GM23338 (cell line): ENCODE measurements at regions not wholly inside any gene's neighbourhood (a gene's known extent, or its start where the extent isn't known, plus 50 kb on each side); places are given as distances from the start of the nearest gene placed in this dataset.

ENCODE experiments used
- ATAC-seq: fragments of 200-7000 bp; cut with Tn5 transposase; 3 replicates; pipeline ENCODE4 v1.9.1; 2020
- DNase-seq: peaks from one replicate; pipeline ENCODE4 v3.0.0-alpha.2; 2015; ENCODE audit warnings: low spot score
- H2AFZ ChIP-seq: fragments of 200-600 bp; sonication (generic); 2 replicates; pipeline ENCODE4 v1.8.0; 2016; ENCODE audit warnings: antibody characterized with exemption, mild to moderate bottlenecking, moderate library complexity
- H3F3A ChIP-seq: fragments of 200-600 bp; sonication (generic); replicated peaks from 2 replicates; pipeline ENCODE4 v1.8.0; 2017; ENCODE audit warnings: antibody characterized with exemption, mixed run types, low read depth
- H3K27ac ChIP-seq: fragments of 200-600 bp; sonication (generic); 2 replicates; pipeline ENCODE4 v1.6.1; 2016; ENCODE audit warnings: low read depth
- H3K27me3 ChIP-seq: fragments of 200-600 bp; sonication (generic); 2 replicates; pipeline ENCODE4 v1.8.0; 2016; ENCODE audit warnings: mild to moderate bottlenecking, mixed run types, moderate library complexity; ENCODE audit not compliant: insufficient read depth
- H3K36me3 ChIP-seq: fragments of 200-600 bp; sonication (generic); 2 replicates; pipeline ENCODE4 v1.8.0; 2016; ENCODE audit warnings: mild to moderate bottlenecking; ENCODE audit not compliant: insufficient read depth
- H3K4me1 ChIP-seq: fragments of 200-600 bp; sonication (generic); 2 replicates; pipeline ENCODE4 v1.8.0; 2016; ENCODE audit warnings: mild to moderate bottlenecking, moderate library complexity; ENCODE audit not compliant: insufficient read depth
- H3K4me2 ChIP-seq: fragments of 200-600 bp; sonication (generic); 2 replicates; pipeline ENCODE4 v1.7.1; 2017; ENCODE audit warnings: mixed run types
- H3K4me3 ChIP-seq: fragments of 200-600 bp; sonication (generic); 2 replicates; pipeline ENCODE4 v1.6.1; 2016; ENCODE audit warnings: mixed run types
- H3K79me2 ChIP-seq: fragments of 200-600 bp; sonication (generic); replicated peaks from 2 replicates; pipeline ENCODE4 v1.8.0; 2017; ENCODE audit warnings: mild to moderate bottlenecking; ENCODE audit not compliant: insufficient read depth
- H3K9me2 ChIP-seq: fragments of 200-600 bp; sonication (generic); 2 replicates; pipeline ENCODE4 v1.8.0; 2017; ENCODE audit not compliant: insufficient read depth
- H4K20me1 ChIP-seq: fragments of 200-600 bp; sonication (generic); replicated peaks from 2 replicates; pipeline ENCODE4 v1.8.0; 2017; ENCODE audit warnings: mild to moderate bottlenecking; ENCODE audit not compliant: insufficient read depth
- H3K27ac Mint-ChIP-seq: 2 replicates; pipeline ENCODE4 v1.8.0; 2020; ENCODE audit warnings: inconsistent platforms, mild to moderate bottlenecking, moderate library complexity, mixed read lengths
- H3K27me3 Mint-ChIP-seq: 3 replicates; pipeline ENCODE4 v1.8.0; 2022; ENCODE audit warnings: low read depth, mild to moderate bottlenecking, moderate library complexity, mixed read lengths, inconsistent platforms; ENCODE audit not compliant: insufficient read depth, poor library complexity
- H3K36me3 Mint-ChIP-seq: 3 replicates; pipeline ENCODE4 v1.8.0; 2021; ENCODE audit warnings: low read depth, mild to moderate bottlenecking, inconsistent platforms, moderate library complexity, mixed read lengths
- H3K4me1 Mint-ChIP-seq: 3 replicates; pipeline ENCODE4 v1.8.0; 2020; ENCODE audit warnings: mild to moderate bottlenecking, inconsistent platforms, mixed read lengths
- H3K4me3 Mint-ChIP-seq: 3 replicates; pipeline ENCODE4 v1.8.0; 2021; ENCODE audit warnings: moderate library complexity, mild to moderate bottlenecking, inconsistent platforms, mixed read lengths
- H3K9me3 Mint-ChIP-seq: 3 replicates; pipeline ENCODE4 v1.8.0; 2020; ENCODE audit warnings: moderate library complexity, mild to moderate bottlenecking, inconsistent platforms, mixed read lengths
- NANOG ChIP-seq: IDR thresholded peaks from 2 replicates; pipeline ENCODE4 v1.6.1; 2016; ENCODE audit warnings: antibody characterized with exemption, borderline replicate concordance
- TF ChIP-seq, protein P1 (sequence below): fragments of 250-450 bp; sonication (Bioruptor Pico); IDR thresholded peaks from 2 replicates; pipeline ENCODE4 v1.5.0; 2020; ENCODE audit warnings: mild to moderate bottlenecking, moderate library complexity
- TF ChIP-seq, protein P2 (sequence below), 2 experiments: fragments of 200-600 bp in 1 of 2; sonication (generic) in 1 of 2; conservative IDR thresholded peaks; 2 replicates each; pipeline versions ENCODE4 v1.5.1 to v1.6.1; 2016 to 2017; ENCODE audit warnings: antibody characterized with exemption in 2 of 2, low read depth in 2 of 2, mild to moderate bottlenecking in 2 of 2, moderate library complexity in 1 of 2

DNA sequence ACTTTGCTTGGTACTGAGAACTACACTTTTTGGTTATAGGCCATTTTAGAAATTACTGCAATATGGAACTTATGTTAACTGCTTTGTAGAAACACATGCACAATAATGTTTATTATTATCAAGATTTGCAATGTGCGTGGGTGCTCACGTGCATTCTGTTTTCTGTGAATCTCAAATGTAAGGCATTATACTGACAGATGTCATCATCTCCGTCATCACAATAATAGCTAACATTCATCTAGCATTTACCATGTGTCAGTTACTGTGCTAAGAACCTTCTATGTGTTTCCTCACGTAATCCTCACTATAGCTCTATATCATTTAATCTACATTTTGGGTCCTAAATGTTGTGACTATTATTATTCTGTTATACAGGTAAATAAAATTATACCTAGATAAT lies 1214.8 kb upstream of the ADGRL4 start (continued):
- TF ChIP-seq, protein P1, sequence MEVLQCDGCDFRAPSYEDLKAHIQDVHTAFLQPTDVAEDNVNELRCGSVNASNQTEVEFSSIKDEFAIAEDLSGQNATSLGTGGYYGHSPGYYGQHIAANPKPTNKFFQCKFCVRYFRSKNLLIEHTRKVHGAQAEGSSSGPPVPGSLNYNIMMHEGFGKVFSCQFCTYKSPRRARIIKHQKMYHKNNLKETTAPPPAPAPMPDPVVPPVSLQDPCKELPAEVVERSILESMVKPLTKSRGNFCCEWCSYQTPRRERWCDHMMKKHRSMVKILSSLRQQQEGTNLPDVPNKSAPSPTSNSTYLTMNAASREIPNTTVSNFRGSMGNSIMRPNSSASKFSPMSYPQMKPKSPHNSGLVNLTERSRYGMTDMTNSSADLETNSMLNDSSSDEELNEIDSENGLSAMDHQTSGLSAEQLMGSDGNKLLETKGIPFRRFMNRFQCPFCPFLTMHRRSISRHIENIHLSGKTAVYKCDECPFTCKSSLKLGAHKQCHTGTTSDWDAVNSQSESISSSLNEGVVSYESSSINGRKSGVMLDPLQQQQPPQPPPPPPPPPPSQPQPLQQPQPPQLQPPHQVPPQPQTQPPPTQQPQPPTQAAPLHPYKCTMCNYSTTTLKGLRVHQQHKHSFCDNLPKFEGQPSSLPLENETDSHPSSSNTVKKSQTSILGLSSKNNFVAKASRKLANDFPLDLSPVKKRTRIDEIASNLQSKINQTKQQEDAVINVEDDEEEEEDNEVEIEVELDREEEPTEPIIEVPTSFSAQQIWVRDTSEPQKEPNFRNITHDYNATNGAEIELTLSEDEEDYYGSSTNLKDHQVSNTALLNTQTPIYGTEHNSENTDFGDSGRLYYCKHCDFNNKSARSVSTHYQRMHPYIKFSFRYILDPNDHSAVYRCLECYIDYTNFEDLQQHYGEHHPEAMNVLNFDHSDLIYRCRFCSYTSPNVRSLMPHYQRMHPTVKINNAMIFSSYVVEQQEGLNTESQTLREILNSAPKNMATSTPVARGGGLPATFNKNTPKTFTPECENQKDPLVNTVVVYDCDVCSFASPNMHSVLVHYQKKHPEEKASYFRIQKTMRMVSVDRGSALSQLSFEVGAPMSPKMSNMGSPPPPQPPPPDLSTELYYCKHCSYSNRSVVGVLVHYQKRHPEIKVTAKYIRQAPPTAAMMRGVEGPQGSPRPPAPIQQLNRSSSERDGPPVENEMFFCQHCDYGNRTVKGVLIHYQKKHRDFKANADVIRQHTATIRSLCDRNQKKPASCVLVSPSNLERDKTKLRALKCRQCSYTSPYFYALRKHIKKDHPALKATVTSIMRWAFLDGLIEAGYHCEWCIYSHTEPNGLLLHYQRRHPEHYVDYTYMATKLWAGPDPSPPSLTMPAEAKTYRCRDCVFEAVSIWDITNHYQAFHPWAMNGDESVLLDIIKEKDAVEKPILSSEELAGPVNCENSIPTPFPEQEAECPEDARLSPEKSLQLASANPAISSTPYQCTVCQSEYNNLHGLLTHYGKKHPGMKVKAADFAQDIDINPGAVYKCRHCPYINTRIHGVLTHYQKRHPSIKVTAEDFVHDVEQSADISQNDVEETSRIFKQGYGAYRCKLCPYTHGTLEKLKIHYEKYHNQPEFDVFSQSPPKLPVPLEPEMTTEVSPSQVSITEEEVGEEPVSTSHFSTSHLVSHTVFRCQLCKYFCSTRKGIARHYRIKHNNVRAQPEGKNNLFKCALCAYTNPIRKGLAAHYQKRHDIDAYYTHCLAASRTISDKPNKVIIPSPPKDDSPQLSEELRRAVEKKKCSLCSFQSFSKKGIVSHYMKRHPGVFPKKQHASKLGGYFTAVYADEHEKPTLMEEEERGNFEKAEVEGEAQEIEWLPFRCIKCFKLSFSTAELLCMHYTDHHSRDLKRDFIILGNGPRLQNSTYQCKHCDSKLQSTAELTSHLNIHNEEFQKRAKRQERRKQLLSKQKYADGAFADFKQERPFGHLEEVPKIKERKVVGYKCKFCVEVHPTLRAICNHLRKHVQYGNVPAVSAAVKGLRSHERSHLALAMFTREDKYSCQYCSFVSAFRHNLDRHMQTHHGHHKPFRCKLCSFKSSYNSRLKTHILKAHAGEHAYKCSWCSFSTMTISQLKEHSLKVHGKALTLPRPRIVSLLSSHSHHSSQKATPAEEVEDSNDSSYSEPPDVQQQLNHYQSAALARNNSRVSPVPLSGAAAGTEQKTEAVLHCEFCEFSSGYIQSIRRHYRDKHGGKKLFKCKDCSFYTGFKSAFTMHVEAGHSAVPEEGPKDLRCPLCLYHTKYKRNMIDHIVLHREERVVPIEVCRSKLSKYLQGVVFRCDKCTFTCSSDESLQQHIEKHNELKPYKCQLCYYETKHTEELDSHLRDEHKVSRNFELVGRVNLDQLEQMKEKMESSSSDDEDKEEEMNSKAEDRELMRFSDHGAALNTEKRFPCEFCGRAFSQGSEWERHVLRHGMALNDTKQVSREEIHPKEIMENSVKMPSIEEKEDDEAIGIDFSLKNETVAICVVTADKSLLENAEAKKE = no peak

DNA sequence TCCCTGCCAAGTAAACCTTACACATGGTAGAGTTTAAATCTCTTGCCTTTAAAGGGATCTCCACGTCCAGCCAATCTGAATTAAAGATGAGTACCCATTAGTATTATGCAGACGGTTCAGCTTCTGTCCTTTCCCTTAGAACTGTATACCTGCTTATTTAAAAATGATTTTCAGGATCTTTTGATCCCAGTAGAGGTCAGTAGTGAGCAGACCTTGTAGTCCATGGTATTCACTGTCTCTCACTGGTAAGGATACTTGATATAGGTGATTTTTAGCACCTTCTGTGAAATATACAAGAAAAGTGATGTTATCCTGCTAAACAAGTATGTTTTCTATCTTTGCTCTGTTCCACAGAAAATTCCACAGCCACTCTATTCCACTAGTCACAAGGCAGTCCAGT lies 1211.6 kb upstream of the ADGRL4 start:
- no peak overlapping the region; the same call in 1 of the 2 replicates for H3K27ac Mint-ChIP-seq
- H3K36me3 Mint-ChIP-seq = no peaks in the 10 kb centered on the region
- no peak overlapping the region for H3K27ac ChIP-seq
- no peaks in the 10 kb centered on the region for H3F3A ChIP-seq
- H3K27me3 Mint-ChIP-seq = no peaks in the 10 kb centered on the region
- ATAC-seq (peak; percentile 92), DNase-seq (peak; percentile 80)
- H3K4me3 ChIP-seq = no peak overlapping the region
- no peaks in the 10 kb centered on the region for H3K36me3 ChIP-seq
- H3K79me2 ChIP-seq = no peaks in the 10 kb centered on the region
- H4K20me1 ChIP-seq = no peaks in the 10 kb centered on the region
- H2AFZ ChIP-seq = no peak overlapping the region
- peaks cover 5% of the 10 kb centered on the region; the same call in 2 of the 3 replicates for H3K4me1 Mint-ChIP-seq
- no peaks in the 10 kb centered on the region for H3K9me2 ChIP-seq
- no peaks in the 10 kb centered on the region for H3K4me1 ChIP-seq
- H3K4me2 ChIP-seq = no peak overlapping the region
- no peaks in the 10 kb centered on the region for H3K9me3 Mint-ChIP-seq
- TF ChIP-seq NANOG = no peak
- TF ChIP-seq, protein P2, sequence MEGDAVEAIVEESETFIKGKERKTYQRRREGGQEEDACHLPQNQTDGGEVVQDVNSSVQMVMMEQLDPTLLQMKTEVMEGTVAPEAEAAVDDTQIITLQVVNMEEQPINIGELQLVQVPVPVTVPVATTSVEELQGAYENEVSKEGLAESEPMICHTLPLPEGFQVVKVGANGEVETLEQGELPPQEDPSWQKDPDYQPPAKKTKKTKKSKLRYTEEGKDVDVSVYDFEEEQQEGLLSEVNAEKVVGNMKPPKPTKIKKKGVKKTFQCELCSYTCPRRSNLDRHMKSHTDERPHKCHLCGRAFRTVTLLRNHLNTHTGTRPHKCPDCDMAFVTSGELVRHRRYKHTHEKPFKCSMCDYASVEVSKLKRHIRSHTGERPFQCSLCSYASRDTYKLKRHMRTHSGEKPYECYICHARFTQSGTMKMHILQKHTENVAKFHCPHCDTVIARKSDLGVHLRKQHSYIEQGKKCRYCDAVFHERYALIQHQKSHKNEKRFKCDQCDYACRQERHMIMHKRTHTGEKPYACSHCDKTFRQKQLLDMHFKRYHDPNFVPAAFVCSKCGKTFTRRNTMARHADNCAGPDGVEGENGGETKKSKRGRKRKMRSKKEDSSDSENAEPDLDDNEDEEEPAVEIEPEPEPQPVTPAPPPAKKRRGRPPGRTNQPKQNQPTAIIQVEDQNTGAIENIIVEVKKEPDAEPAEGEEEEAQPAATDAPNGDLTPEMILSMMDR (conservative IDR thresholded peaks at IDR 0.05; ENCODE audit: low read depth in 2 of 2) = peak; percentile 66 to 77
- H3K4me3 Mint-ChIP-seq = no peak overlapping the region
- H3K27me3 ChIP-seq = no peaks in the 10 kb centered on the region
